ENCODE measurements at regions not wholly inside any gene's neighbourhood (a gene's known extent, or its start where the extent isn't known, plus 50 kb on each side); places are given as distances from the start of the nearest gene placed in this dataset.

GRCh38 chr4:111198446-111198845 is 575.6 kb upstream of the PITX2 start:
- POLR2A ChIA-PET, result no interaction called here
- H3K4me1 ChIP-seq (ENCODE audit: control insufficient read depth, insufficient read depth, low read length), result no peaks in the 10 kb centered on the region

GRCh38 chr4:111204797-111205196 is 581.9 kb upstream of the PITX2 start:
- ChIA-PET CTCF (no interaction called here), POLR2A (no interaction called here), RAD21 (ENCODE audit: unreplicated experiment) (no interaction called here), SMC1A (ENCODE audit: uncharacterized antibody, unreplicated experiment) (no interaction called here)
- Histone ChIP-seq H3K79me2 (ENCODE audit: control insufficient read depth, insufficient read depth, low read length) (no peaks in the 10 kb centered on the region), H3K27me3 (replicated peaks in 1 of 2; ENCODE audit: control insufficient read depth in 2 of 2, insufficient read depth in 2 of 2, low read length in 1 of 2) (no peaks in the 10 kb centered on the region), H3K4me2 (ENCODE audit: control insufficient read depth, insufficient read depth) (no peak overlapping the region), H3K36me3 (ENCODE audit: control insufficient read depth in 2 of 2, insufficient read depth in 2 of 2, low read length in 1 of 2) (no peaks in the 10 kb centered on the region), H3K9ac (ENCODE audit: control insufficient read depth, insufficient read depth, low read length) (no peak overlapping the region), H3K27ac (ENCODE audit: control insufficient read depth, insufficient read depth) (no peak overlapping the region), H4K20me1 (ENCODE audit: control insufficient read depth, insufficient read depth) (no peaks in the 10 kb centered on the region), H3K4me3 (no peak overlapping the region), H3K9me3 (replicated peaks; ENCODE audit: control insufficient read depth, insufficient read depth, low read length) (no peaks in the 10 kb centered on the region), H3K4me1 (ENCODE audit: control insufficient read depth, insufficient read depth, low read length) (no peaks in the 10 kb centered on the region), H2AFZ (ENCODE audit: control insufficient read depth, low read depth, low read length) (no peak overlapping the region)
- in situ Hi-C loops (cut with MboI) (no loop called here), intact Hi-C loops (cut with micrococcal nuclease; ENCODE audit: unreplicated experiment) (no loop called here)
- DNase-seq (ENCODE audit: low read depth, low spot score), result no peak
- no TSS peak for BruUV-seq (replicated peaks)
- ATAC-seq, result no peak
- WGBS (ENCODE audit: insufficient coverage, insufficient replicate concordance, low lambda C conversion rate, missing lambda C conversion rate), result 11% methylated on average over 4 of the region's 4 CpGs
- FAIRE-seq, result no peak
- TF ChIP-seq PRDM15 (CRISPR knock-in tag; IDR thresholded peaks at IDR 0.05) (no peak), TCF3 (IDR thresholded peaks at IDR 0.05; ENCODE audit: borderline replicate concordance, insufficient read depth, low read depth, low read length) (no peak), STAT3 (IDR thresholded peaks at IDR 0.05; ENCODE audit: low read depth, low read length) (no peak), ETV6 (conservative IDR thresholded peaks at IDR 0.05 in 1 of 2, IDR thresholded peaks at IDR 0.05 in 1 of 2; ENCODE audit: borderline replicate concordance in 1 of 2, low read depth in 1 of 2) (no peak)

More at GRCh38 chr4:111198446-111198845, 575.6 kb upstream of the PITX2 start:
- FAIRE-seq (no peak), DNase-seq (ENCODE audit: low read depth, low spot score) (no peak), ATAC-seq (no peak)
- no TSS peak for BruUV-seq (replicated peaks)
- Histone ChIP-seq H2AFZ (ENCODE audit: control insufficient read depth, low read depth, low read length) (no peak overlapping the region), H3K36me3 (ENCODE audit: control insufficient read depth in 2 of 2, insufficient read depth in 2 of 2, low read length in 1 of 2) (no peaks in the 10 kb centered on the region), H3K9ac (ENCODE audit: control insufficient read depth, insufficient read depth, low read length) (no peak overlapping the region), H3K27ac (ENCODE audit: control insufficient read depth, insufficient read depth) (no peak overlapping the region), H4K20me1 (ENCODE audit: control insufficient read depth, insufficient read depth) (no peaks in the 10 kb centered on the region), H3K79me2 (ENCODE audit: control insufficient read depth, insufficient read depth, low read length) (no peaks in the 10 kb centered on the region), H3K4me3 (no peak overlapping the region), H3K9me3 (replicated peaks; ENCODE audit: control insufficient read depth, insufficient read depth, low read length) (no peaks in the 10 kb centered on the region), H3K4me2 (ENCODE audit: control insufficient read depth, insufficient read depth) (no peak overlapping the region), H3K27me3 (replicated peaks in 1 of 2; ENCODE audit: control insufficient read depth in 2 of 2, insufficient read depth in 2 of 2, low read length in 1 of 2) (no peaks in the 10 kb centered on the region)
- WGBS (ENCODE audit: insufficient coverage, insufficient replicate concordance, low lambda C conversion rate, missing lambda C conversion rate), result 0% methylated on average over 1 of the region's 1 CpG
- intact Hi-C loops (cut with micrococcal nuclease; ENCODE audit: unreplicated experiment) (no loop called here), in situ Hi-C loops (cut with MboI) (no loop called here)
- ChIA-PET CTCF (no interaction called here), SMC1A (ENCODE audit: uncharacterized antibody, unreplicated experiment) (no interaction called here), RAD21 (ENCODE audit: unreplicated experiment) (no interaction called here)
- TF ChIP-seq NKRF (conservative IDR thresholded peaks at IDR 0.05), result no peak
